ENCODE measurements at regions not wholly inside any gene's neighbourhood (a gene's known extent, or its start where the extent isn't known, plus 50 kb on each side); places are given as distances from the start of the nearest gene placed in this dataset.

- TF ChIP-seq GATA2 (IDR thresholded peaks at IDR 0.05; ENCODE audit: low read depth, low read length), result no peak
- TF ChIP-seq GATA3 (IDR thresholded peaks at IDR 0.05; ENCODE audit: low read depth, low read length), result no peak
These were observed 275.6 kb upstream of the GRM7 start for GRCh38 chr3:6585360-6585759.
